IMR-90 (cell line): ENCODE measurements at regions not wholly inside any gene's neighbourhood (a gene's known extent, or its start where the extent isn't known, plus 50 kb on each side); places are given as distances from the start of the nearest gene placed in this dataset.

Source experiments
- ATAC-seq: fragments of 200-7000 bp; cut with Tn5 transposase; 2 replicates; pipeline ENCODE4 v1.9.1; 2020; ENCODE audit warnings: low read depth, mild to moderate bottlenecking, moderate library complexity
- BruUV-seq: library from RNA; stranded (reverse); fragments of 400-500 nt; replicated peaks from 2 replicates; lab custom pipeline; 2021; lab: Mats Ljungman, UMichigan
- CTCF ChIA-PET: fragments of 300-600 bp; formaldehyde crosslinking; extraction: SDS; loops from one replicate; lab custom pipeline; 2021; ENCODE audit warnings: antibody characterized with exemption; lab: Yijun Ruan, JAX
- POLR2A ChIA-PET: fragments of 300-600 bp; sonication (Branson Sonifier 250); formaldehyde crosslinking; loops from one replicate; lab custom pipeline; 2022; ENCODE audit warnings: antibody characterized with exemption; ENCODE audit not compliant: unreplicated experiment; lab: Charles Lee
- DNase-seq: peaks from one replicate; pipeline ENCODE4 v3.0.0; 2013
- H2AFZ ChIP-seq: replicated peaks from 2 replicates; pipeline ENCODE3; 2013; ENCODE audit warnings: low read length, mild to moderate bottlenecking; ENCODE audit not compliant: poor library complexity
- H2AK5ac ChIP-seq: 2 replicates; pipeline ENCODE4 v1.6.1; 2013; ENCODE audit warnings: low read depth, low read length, inconsistent platforms
- H2AK9ac ChIP-seq: replicated peaks from 2 replicates; pipeline ENCODE3; 2013; ENCODE audit warnings: mild to moderate bottlenecking, low read depth, low read length, moderate library complexity; ENCODE audit not compliant: poor library complexity
- H2BK120ac ChIP-seq: 2 replicates; pipeline ENCODE4 v1.6.1; 2013; ENCODE audit warnings: low read depth, low read length, inconsistent platforms
- H2BK15ac ChIP-seq: 3 replicates; pipeline ENCODE4 v1.6.1; 2013; ENCODE audit warnings: low read depth, low read length, inconsistent platforms
- H2BK20ac ChIP-seq: 2 replicates; pipeline ENCODE4 v1.6.1; 2013; ENCODE audit warnings: low read depth, mild to moderate bottlenecking, inconsistent platforms, low read length, moderate library complexity
- H2BK5ac ChIP-seq: 2 replicates; pipeline ENCODE4 v1.6.1; 2013; ENCODE audit warnings: mild to moderate bottlenecking, low read depth, low read length, inconsistent platforms; ENCODE audit not compliant: poor library complexity, severe bottlenecking
- H3K14ac ChIP-seq: replicated peaks from 2 replicates; pipeline ENCODE4 v1.6.1; 2013; ENCODE audit warnings: low read depth, low read length, inconsistent platforms
- H3K18ac ChIP-seq: 2 replicates; pipeline ENCODE4 v1.6.1; 2013; ENCODE audit warnings: low read depth, low read length, control low read depth
- H3K23ac ChIP-seq: 2 replicates; pipeline ENCODE4 v1.6.1; 2013; ENCODE audit warnings: low read depth, low read length, inconsistent platforms
- H3K27ac ChIP-seq: 2 replicates; pipeline ENCODE4 v1.5.1; 2013; ENCODE audit warnings: mild to moderate bottlenecking, control low read depth, low read length; ENCODE audit not compliant: insufficient read depth
- H3K27me3 ChIP-seq: 2 replicates; pipeline ENCODE4 v1.6.1; 2013; ENCODE audit warnings: low read length; ENCODE audit not compliant: control insufficient read depth, insufficient read depth
- H3K36me3 ChIP-seq: 2 replicates; pipeline ENCODE4 v1.6.1; 2013; ENCODE audit warnings: low read length, mixed read lengths; ENCODE audit not compliant: control insufficient read depth, insufficient read depth
- H3K4ac ChIP-seq: 2 replicates; pipeline ENCODE4 v1.6.1; 2013; ENCODE audit warnings: low read depth, low read length, inconsistent platforms
- H3K4me1 ChIP-seq: 2 replicates; pipeline ENCODE4 v1.6.1; 2013; ENCODE audit warnings: low read length, mixed read lengths; ENCODE audit not compliant: control insufficient read depth, insufficient read depth
- H3K4me2 ChIP-seq: 2 replicates; pipeline ENCODE4 v1.6.1; 2013; ENCODE audit warnings: low read depth, mild to moderate bottlenecking, control low read depth, low read length, moderate library complexity
- H3K4me3 ChIP-seq: 2 replicates; pipeline ENCODE4 v1.5.1; 2013; ENCODE audit warnings: low read depth, mild to moderate bottlenecking, control low read depth, low read length, moderate library complexity; ENCODE audit not compliant: insufficient read depth
- H3K56ac ChIP-seq: 2 replicates; pipeline ENCODE4 v1.6.1; 2013; ENCODE audit warnings: low read length, inconsistent platforms; ENCODE audit not compliant: insufficient read depth; ENCODE audit errors: extremely low read depth
- H3K79me1 ChIP-seq, 2 experiments: 2 replicates each; pipeline ENCODE4 v1.6.1; 2013; ENCODE audit warnings: low read length in 2 of 2, inconsistent platforms in 1 of 2, low read depth in 1 of 2
- H3K9ac ChIP-seq: 2 replicates; pipeline ENCODE4 v1.6.1; 2013; ENCODE audit warnings: low read depth, low read length, control low read depth
- H3K9me1 ChIP-seq: 2 replicates; pipeline ENCODE4 v1.6.1; 2013; ENCODE audit warnings: low read length, inconsistent platforms; ENCODE audit not compliant: insufficient read depth
- H3K9me3 ChIP-seq: 2 replicates; pipeline ENCODE4 v1.6.1; 2013; ENCODE audit warnings: low read length; ENCODE audit not compliant: control insufficient read depth, insufficient read depth
- H4K20me1 ChIP-seq: 2 replicates; pipeline ENCODE4 v1.6.1; 2013; ENCODE audit warnings: low read length, inconsistent platforms; ENCODE audit not compliant: insufficient read depth
- H4K5ac ChIP-seq: 2 replicates; pipeline ENCODE4 v1.6.1; 2013; ENCODE audit warnings: mild to moderate bottlenecking, low read depth, low read length, control low read depth
- H4K8ac ChIP-seq, 2 experiments: 2 replicates each; pipeline ENCODE4 v1.6.1; 2013; ENCODE audit warnings: low read depth in 2 of 2, low read length in 2 of 2, control low read depth in 1 of 2, inconsistent platforms in 1 of 2
- H4K91ac ChIP-seq: 2 replicates; pipeline ENCODE4 v1.6.1; 2013; ENCODE audit warnings: low read depth, low read length, inconsistent platforms; ENCODE audit not compliant: insufficient read depth
- BHLHE40 ChIP-seq: fragments of 150-350 bp; IDR thresholded peaks from 2 replicates; pipeline ENCODE4 v1.6.1; 2016; ENCODE audit warnings: mild to moderate bottlenecking, low read depth, low read length
- ELK1 ChIP-seq: fragments of 150-350 bp; IDR thresholded peaks from 2 replicates; pipeline ENCODE4 v1.6.1; 2016; ENCODE audit warnings: low read depth, mild to moderate bottlenecking, low read length, moderate library complexity, borderline replicate concordance
- FOS ChIP-seq: fragments of 150-350 bp; IDR thresholded peaks from 2 replicates; pipeline ENCODE4 v1.6.1; 2016; ENCODE audit warnings: low read depth, low read length
- MAFK ChIP-seq: IDR thresholded peaks from 2 replicates; pipeline ENCODE4 v1.6.1; 2012; ENCODE audit warnings: low read depth, low read length, improper control_type of control experiment
- MAZ ChIP-seq: IDR thresholded peaks from 2 replicates; pipeline ENCODE4 v1.6.1; 2012; ENCODE audit warnings: low read depth, mild to moderate bottlenecking, low read length, improper control_type of control experiment, moderate library complexity, borderline replicate concordance
- whole genome bisulfite sequencing, 2 experiments: methylation state at CpG; one replicate each; pipeline versions ENCODE4 v1.1.5 to v1.1.7; 2013; ENCODE audit warnings: missing lambda C conversion rate in 2 of 2; ENCODE audit not compliant: insufficient read length in 1 of 2; ENCODE audit errors: extremely low coverage in 2 of 2; 5-methylcytosine and 5-hydroxymethylcytosine counted together
- dilution Hi-C: fragments of 300-500 bp; cut with HindIII; formaldehyde crosslinking; loops from one replicate; pipeline ENCODE4 v1.14.3; 2018; ENCODE audit warnings: low sequenced_read_pairs; ENCODE audit not compliant: unreplicated experiment
- in situ Hi-C: fragments of 300-500 bp; cut with MboI; formaldehyde crosslinking; loops from 3 replicates; pipeline ENCODE4 v1.14.3; 2019; ENCODE audit warnings: low sequenced_read_pairs, inconsistent platforms, mixed read lengths
- intact Hi-C: fragments of 100-400 bp; cut with micrococcal nuclease; formaldehyde crosslinking; loops from 2 replicates; pipeline ENCODE4 v1.10.0; 2022

- Histone ChIP-seq H3K4me3 (no peak overlapping the region), H3K56ac (no peak overlapping the region), H2AFZ (no peak overlapping the region), H3K79me1 (no peaks in the 10 kb centered on the region), H4K20me1 (no peaks in the 10 kb centered on the region), H4K8ac (no peak overlapping the region), H3K9me3 (no peaks in the 10 kb centered on the region), H3K9me1 (no peaks in the 10 kb centered on the region), H3K27me3 (no peaks in the 10 kb centered on the region), H2BK20ac (no peak overlapping the region), H3K18ac (no peak overlapping the region), H3K4me1 (no peaks in the 10 kb centered on the region), H3K23ac (no peak overlapping the region), H3K4me2 (no peak overlapping the region), H3K9ac (no peak overlapping the region), H2AK9ac (no peak overlapping the region), H2BK15ac (no peak overlapping the region), H3K4ac (no peak overlapping the region), H2BK120ac (no peak overlapping the region), H4K5ac (no peak overlapping the region), H2AK5ac (no peak overlapping the region), H4K91ac (no peak overlapping the region), H3K27ac (no peak overlapping the region), H2BK5ac (no peak overlapping the region), H3K36me3 (no peaks in the 10 kb centered on the region), H3K14ac (no peak overlapping the region)
- dilution Hi-C loops = no loop called here
- in situ Hi-C loops = no loop called here
- no CpG with 5 or more reads among the region's 3 CpGs for WGBS, 2 experiments
- ATAC-seq (no peak), DNase-seq (no peak)
- BruUV-seq = no TSS peak
- no peak for TF ChIP-seq BHLHE40
- TF ChIP-seq MAZ = no peak
- TF ChIP-seq FOS = no peak
- no peak for TF ChIP-seq MAFK
- no peak for TF ChIP-seq ELK1
- intact Hi-C loops = no loop called here
- POLR2A ChIA-PET = no interaction called here
- CTCF ChIA-PET = no interaction called here
Measured at GRCh38 chr4:28548136-28548535, 1687.5 kb downstream of the STIM2 start.
